GM13976 (cell line): ENCODE measurements at regions not wholly inside any gene's neighbourhood (a gene's known extent, or its start where the extent isn't known, plus 50 kb on each side); places are given as distances from the start of the nearest gene placed in this dataset.

Experiments used
- DNase-seq: peaks from one replicate; pipeline ENCODE4 v3.0.0; 2012; ENCODE audit warnings: low spot score
- CTCF ChIP-seq: IDR thresholded peaks from 2 replicates; pipeline ENCODE4 v1.5.1; 2012; ENCODE audit warnings: borderline replicate concordance, mild to moderate bottlenecking; ENCODE audit not compliant: insufficient read depth; ENCODE audit errors: extremely low read depth, missing control alignments, control extremely low read depth
- in situ Hi-C: fragments of 300-500 bp; cut with MboI; formaldehyde crosslinking; loops from one replicate; pipeline ENCODE4 v1.12.0; 2022; ENCODE audit warnings: low sequenced_read_pairs, mixed read lengths, inconsistent platforms; ENCODE audit not compliant: unreplicated experiment

GRCh38 chr17:27216836-27217235 lies 77.1 kb upstream of the WSB1 start:
- TF ChIP-seq CTCF, result no peak
- no peak for DNase-seq
- in situ Hi-C loops, result loop anchor here (25.0 kb wide), 2 partner anchors 220 to 395 kb away; no protein-coding TSS in a partner anchor

- no peak for TF ChIP-seq CTCF
- DNase-seq, result peak; percentile 53
- in situ Hi-C loops, result loop anchor here (25.0 kb wide), 2 partner anchors 220 to 395 kb away; no protein-coding TSS in a partner anchor
Measured at GRCh38 chr17:27217631-27218030, 76.3 kb upstream of the WSB1 start.

DNA sequence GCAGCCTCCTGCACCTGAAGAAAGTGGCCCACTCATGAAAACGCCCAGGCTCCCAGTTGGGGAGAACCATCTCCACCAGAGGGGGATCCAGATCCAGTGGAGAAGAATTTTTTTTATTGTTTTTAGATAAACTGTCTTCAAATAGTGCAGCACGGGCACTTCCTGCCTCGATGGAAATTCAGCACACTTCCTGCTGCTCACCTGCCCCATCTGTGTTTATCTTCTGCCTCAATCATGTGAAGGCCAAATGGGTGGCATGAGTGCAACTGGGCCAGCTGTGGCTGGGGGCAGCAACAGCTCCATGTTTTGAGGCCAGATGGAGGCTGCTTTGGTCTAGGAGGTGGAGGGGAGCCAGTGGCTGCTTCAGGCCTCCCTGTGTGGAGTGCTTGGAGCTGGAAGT lies 75.9 kb upstream of the WSB1 start:
- DNase-seq, result no peak
- no peak for TF ChIP-seq CTCF
- in situ Hi-C loops, result loop anchor here (25.0 kb wide), 2 partner anchors 219 to 394 kb away; no protein-coding TSS in a partner anchor

DNA sequence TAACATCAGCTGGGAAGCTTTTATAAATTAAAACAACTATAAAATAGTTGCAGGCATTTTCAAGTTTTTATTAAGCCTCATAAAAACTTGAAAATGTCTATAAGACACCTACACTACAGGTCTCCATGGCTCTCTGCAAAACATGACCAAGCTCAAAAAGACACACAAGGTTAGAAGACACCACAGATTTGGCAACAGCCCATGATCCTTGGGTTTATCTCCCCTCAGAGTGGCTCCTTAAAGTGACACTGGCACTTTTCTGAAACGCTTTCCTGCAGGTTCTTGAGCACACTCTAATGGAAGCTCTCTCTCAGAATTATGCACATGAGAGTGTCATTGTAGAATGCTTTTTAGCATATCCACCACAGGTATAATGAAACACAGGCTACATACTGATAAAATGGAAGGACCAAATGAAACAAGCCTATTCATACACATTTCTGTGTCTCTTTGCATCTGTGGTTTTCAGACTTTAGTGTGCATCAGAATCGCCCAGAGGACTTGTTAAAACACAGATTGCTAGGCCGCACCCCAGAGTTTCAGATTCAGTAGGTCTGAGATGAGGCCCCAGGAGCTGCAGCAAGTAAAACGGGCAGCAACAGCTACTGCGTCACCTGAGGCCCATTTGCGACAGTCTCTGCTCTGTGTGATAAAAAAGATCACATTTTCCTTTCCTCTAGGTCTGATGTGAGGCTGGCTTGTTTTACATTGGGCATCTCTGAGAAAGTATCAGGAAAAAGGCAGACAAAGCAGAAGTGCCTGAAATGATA lies 75.0 kb upstream of the WSB1 start:
- no peak for TF ChIP-seq CTCF
- peak; percentile 48 for DNase-seq
- in situ Hi-C loops, result loop anchor here (25.0 kb wide), 2 partner anchors 218 to 393 kb away; no protein-coding TSS in a partner anchor

GRCh38 chr17:27222515-27222914 lies 71.4 kb upstream of the WSB1 start:
- DNase-seq, result no peak
- TF ChIP-seq CTCF, result no peak
- in situ Hi-C loops, result loop anchor here (25.0 kb wide), 2 partner anchors 215 to 390 kb away; no protein-coding TSS in a partner anchor

DNA sequence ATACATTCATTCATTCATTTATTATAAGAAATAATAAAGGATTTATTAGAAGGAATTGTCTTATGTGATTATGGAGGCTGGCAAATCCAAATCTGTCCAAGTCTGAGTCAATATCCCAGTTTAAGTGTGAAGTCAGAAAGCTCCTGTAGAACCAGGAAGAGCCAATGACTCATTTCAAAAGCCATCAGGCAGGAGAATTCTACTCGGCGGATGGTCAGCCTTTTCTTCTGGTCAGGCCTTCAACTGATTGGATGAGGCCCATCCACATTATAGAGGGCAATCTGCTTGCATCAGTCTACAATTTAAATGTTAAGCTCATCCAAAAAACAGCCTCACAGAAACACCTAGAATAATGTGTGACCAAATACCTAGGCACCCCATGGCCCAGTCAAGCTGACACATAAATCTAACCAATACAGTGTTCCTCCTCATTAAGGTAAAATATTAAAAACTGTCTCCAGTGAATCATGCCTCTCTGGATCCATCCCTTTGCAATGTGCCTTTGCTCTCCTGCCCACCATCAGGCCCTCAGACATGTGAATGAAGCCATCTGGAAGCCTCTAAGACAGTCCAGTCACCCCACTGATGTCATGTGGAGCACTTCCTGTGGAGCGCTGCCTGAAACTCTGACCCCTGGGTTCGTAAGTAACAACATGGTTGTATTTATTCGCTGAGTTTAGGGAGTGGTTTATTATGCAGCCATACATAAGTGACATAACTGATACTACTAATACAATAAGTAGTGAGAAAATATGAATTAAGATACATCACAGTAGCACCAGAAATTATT lies 69.2 kb upstream of the WSB1 start:
- in situ Hi-C loops, result loop anchor here (25.0 kb wide), 2 partner anchors 213 to 388 kb away; no protein-coding TSS in a partner anchor
- DNase-seq, result no peak

More for the DNA sequence above, 69.2 kb upstream of the WSB1 start:
- TF ChIP-seq CTCF, result no peak
